Iris pigment epithelial cell (primary cell): ENCODE measurements at regions not wholly inside any gene's neighbourhood (a gene's known extent, or its start where the extent isn't known, plus 50 kb on each side); places are given as distances from the start of the nearest gene placed in this dataset.

Source experiments
- DNase-seq: peaks from one replicate; pipeline ENCODE4 v3.0.0-alpha.2; 2011; ENCODE audit warnings: low read depth

DNA sequence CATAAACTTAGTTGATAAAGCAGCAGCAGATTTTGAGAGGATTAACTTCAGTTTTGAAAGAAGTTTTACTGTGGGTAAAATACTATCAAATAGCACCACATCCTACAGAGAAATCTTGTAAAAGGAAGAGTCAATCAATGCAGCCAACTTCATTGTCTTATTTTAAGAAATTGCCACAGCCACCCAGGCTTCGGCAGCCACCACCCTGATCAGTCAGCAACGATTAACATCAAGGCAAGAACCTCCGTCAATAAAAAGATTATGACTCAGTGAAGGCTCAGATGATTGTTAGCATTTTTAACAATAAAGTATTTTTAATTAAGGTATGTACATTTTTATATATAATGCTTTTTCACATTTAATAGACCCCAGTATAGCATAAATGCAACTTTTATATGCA is 122.3 kb upstream of the NR4A3 start:
- DNase-seq: no peak

DNA sequence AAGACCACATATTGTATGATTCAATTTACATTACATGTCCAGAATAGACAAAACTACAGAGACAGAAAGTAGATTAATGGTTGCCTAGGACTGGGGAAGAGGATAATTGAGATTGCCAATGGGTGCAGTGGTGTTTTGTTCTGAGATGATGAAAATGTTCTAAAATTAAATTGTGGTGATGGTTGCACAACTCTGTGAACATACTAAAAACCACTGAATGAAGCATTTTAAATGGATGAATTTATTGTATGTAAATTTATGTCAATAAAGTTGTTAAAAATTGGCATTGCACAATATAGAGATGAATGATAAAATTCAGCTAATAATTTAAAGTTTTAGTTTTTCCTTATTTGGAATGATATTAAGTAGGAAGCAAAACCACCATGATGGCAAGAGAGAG is 109.5 kb upstream of the NR4A3 start:
- DNase-seq: no peak

DNA sequence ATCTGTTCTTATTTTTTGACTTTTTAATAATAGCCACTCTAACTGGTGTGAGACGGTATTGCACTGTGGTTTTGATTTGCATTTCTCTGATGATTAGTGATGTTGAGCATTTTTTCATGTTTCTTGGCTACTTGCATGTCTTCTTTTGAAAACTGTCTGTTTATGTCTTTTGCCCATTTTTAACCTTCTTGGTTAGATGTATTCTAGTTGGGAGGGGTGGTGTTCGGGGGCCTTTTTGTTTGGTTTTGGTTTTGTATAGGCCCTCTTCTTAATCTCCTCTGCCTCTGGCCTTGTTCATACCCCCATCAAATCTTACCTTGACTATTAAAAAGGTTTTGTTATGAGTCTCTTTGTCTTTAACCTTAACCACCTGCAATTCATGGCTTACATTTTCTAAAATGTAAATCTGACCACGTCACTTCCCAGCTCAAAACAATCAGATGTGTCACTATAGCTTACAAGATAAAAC is 107.8 kb upstream of the NR4A3 start:
- DNase-seq: no peak

DNA sequence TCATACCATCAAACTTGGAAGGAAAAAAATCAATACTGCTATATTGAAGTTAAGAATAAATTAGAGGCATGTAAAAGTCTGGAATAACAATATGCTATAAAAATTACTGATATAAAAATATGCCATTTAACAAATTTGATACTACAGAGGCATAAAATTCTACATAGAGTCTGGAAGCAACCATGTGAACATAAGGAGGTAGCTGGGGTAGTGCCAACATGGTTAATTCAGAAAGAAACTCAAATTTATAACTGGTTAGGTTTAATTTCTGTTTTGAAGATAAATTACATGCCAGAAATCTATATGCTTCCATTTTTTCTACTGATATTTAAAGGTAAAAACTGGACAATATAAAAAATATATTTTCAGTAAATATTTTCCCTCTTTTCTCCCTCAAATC is 103.1 kb upstream of the NR4A3 start:
- DNase-seq: no peak

DNA sequence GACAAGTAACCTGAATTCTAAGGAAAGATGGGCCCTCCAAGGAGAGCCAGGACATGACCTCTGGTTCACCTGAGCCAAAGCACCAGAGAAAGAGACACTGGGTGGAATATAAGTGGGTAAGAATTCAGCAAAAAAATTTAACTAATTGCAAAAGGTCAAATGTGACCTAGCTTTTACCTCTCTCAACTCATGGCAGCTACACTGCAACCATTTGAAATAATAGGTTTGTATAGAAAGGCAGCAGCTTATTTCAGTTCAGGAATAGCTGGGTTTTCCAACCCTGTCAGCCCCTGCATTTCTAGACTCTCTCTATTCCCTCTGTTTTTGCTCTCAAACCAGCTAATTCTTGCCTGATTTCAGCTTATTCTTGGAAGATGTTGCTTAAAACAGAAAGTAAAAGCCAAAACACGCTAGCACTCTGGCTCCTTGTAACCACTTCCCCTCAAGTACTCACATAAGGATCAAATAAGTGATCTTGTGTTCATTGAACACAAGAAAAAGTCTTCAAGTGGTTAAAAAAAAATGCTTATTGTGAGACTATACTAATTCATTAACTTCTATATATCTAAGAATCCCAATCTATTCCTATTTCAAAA is 101.1 kb upstream of the NR4A3 start:
- DNase-seq: peak; percentile 14

DNA sequence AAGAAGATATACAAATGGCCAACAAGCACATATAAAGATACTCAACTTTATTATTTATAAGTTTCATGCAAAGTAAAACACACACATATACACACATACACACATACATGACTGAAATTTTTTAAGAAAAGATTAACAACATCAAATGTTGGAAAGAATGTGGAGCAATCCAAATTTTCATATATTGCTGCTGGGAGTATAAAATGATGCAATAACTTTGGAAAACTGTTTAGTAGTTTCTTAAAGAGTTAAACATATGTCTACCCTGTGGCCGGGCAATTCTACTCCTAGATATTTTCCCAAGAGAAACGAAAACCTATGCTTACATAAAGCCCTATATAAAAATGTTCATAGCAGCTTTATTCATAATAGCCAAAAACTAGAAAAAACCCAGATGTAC is 99.8 kb upstream of the NR4A3 start:
- no peak for DNase-seq

DNA sequence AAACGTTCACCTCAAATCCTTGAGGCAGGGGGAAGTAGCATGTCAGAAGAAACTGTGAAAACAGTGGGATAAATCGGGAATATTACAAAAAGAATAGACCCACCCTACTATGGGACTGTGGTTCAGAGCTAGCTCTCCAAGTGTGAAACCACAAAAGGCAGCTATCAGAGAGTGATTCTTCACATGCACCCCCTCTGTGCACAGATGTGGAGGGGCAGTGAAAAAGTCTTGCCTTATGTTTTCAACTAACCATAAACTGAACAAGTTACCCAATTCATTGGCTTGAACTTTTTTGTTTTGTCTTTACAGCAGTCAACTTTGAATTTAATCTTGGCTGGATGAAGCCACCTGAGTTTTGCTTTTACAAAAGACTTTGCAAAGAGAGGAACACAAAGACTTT is 98.8 kb upstream of the NR4A3 start:
- DNase-seq: no peak

DNA sequence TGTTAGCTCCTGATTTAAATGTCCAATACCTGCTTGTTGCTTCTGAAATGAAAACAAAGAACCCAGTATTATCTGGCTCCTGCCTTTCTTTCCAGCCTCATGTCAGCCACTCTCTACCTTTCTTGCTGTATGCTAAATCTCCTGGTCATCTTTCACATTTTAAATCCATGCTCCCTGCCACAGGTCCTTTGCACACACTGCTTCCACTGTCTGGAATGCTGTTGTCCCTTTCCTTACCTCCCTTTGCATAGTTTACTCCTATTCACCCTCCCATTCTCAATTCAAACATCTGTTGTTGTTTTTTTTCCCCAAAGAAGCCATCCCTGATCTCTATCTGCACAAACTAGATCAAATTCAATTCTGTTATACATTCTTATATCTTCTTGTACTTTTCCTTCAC is 97.0 kb upstream of the NR4A3 start:
- no peak for DNase-seq

DNA sequence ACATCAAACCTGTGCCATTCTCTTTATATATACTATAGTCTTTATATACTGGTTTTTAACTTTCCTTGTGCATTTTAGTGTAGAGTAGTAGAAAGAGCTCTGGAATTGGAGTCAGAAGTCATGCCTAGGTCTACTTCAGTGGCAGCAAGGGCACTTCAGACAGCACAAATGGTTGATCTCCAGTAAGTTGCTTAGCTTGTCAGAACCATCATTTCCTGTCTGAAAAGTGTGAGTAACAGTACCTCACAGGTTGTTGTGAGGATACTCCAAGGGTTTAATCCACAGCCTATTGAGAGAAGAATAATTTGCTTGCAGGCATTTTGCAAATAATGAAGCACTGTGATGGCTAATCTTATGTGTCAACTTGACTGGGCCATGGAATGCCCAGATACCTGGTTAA is 95.8 kb upstream of the NR4A3 start:
- DNase-seq: no peak

DNA sequence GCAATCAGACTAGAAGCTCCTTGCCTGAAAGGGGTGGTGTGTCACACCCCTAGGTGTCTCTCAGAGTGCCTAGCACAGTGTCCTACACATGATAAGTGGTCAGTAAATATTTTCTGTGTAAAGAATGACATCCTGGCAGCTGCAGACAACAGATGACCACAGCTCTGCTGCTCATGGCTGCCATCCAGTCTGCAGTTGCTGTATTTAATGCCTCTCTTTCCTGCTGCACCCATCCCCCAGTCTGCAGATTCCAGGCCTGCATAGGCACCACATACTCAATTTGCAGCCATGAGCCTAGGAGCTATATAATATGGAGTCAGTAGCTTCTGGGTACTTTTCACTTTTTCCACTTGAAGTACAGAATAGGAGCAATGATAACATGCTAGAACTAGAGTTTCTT is 94.9 kb upstream of the NR4A3 start:
- DNase-seq: peak; percentile 1

DNA sequence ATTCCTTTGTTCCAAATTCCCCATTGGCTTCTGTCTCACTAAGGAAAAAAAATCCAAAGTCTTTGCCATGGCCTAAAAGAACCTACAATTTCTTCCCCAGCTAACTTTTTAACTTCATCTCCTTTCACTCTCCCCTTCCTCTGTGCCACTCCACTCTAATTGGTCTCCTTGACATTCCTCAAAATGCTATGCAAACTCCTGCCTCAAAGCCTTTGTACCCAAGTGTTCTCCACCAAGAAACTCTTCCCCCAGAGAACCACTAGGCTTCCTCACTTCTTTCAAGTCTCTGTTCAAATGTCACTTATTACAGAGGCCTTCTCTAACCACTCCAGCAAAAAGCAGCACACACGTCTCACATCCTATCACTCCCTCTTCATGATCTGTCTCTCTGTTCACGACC is 91.6 kb upstream of the NR4A3 start:
- DNase-seq: no peak

DNA sequence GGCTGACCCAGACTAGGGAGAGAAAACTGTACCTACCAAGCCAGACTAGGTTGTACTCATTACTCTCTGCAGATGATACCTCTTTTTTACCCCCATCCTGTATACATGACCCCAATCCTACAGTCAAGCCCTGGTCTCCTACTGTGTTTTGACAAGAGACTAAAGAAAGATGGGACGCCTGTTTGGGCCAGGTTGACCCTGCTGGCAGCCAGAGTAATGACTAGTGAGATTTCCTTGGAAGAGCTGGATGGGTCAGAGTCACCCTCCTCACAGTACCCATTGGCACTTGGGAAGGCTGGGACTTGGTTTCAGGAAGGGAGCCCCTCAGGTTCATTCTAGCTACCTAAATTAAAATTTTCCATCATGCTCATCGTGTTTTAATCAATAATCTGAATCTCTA is 89.7 kb upstream of the NR4A3 start:
- no peak for DNase-seq

DNA sequence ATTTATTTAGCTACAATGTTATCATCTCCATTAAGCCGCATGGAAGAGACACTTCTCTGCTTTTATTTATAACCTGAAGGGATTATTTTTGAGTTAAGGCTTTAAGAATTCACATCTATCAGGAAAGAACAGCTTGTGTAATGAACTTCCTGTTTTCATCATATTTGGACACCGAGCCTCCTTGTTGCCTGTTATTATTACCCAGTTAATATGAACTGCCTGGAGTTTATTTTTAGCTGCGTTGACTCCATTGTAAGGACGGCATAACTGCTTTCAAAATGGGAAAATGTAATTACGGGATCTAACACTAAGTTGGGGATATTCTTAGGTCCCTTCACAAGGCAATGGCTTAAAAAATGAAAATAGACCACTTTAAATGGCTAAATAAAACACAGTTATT is 89.0 kb upstream of the NR4A3 start:
- DNase-seq: peak; percentile 64

DNA sequence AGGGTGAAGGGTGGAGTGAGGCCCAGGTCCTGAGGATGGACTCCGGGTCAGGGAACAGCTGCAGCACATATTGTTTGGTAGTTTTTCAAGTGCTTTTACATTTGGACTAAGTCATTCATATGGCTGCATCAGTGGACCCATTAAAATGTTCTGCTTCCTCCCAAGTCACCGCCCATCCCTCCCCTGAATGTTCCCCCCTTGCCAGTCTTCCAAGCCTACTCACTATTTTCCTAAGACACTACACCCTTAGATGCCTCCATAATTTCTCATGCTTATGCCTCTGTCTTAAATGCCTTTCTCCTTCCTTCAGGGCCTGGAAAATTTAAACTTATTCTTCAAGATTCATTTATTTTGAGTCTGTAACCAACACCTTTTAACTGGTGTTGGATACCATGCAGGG is 86.6 kb upstream of the NR4A3 start:
- DNase-seq: no peak

DNA sequence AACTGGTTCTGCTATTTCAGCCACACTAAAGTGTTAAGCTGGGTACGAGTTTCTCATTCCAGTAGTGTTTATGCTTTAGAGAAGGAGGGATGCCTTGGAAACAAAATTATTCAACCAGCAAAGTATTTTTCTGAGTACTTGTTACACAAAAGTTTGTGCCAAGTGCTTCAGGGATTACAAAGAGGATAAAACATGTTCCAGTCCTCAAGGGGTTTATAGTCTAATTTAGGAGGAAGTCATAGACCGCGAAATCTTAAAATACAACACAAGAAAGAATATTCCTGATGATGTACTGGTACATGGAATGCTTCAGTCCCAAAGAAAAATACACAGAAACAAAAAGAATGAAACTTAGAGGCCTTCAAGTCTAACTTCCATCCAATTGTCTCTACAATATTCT is 85.4 kb upstream of the NR4A3 start:
- no peak for DNase-seq

DNA sequence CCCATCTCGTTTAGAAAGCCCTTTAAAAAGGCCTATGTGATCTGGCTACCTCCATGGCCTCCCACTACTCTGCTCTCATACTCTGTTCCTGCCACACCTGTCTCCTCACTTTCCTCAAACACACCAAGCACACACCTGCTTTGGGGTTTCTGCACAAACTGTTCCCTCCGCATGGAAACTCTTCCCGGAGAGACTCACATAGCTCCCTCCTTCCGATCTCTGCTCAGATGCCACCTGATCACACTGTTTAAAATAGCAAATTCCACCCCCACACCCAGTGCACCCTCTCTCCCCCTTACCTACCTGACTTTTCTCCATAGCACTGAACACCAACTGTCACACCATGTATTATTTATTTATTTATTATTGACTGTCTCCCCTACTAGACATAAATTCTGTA is 84.0 kb upstream of the NR4A3 start:
- DNase-seq: no peak

DNA sequence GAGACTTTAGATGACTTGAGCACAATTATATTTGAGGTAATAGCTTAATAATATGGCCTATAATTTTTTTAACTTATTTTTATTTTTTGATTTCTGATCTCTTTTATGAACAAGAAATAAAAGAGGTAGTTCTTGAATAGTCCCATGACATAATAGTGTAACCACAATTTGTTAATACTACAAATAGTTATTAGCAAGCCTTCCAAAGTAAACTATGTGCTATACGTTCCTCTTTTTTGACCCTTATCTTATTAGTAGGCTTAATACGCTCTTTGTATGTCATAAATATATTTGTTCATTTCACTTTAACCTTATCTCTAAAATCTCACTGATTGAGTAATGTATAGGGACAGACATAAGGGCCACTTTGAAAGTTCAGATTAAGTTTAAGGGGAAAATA is 78.7 kb upstream of the NR4A3 start:
- no peak for DNase-seq

DNA sequence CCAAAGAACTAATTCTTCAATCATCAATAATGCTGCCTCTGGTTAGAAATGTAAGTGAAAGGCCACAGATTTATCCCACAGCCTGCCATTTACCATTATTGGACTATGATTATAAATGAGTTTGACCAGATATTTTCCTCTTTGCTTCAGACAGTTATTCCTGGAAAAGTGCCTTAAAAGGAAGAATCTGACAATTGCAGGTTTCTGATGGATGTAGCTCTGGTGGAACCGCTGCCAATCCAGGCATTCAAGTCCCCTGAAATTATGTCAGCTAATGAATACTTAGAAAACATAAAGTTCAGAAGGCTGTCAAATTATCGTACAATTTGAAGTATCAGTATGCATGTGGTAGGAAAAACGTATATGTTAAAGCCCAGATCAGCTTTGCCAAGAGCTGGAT is 78.2 kb upstream of the NR4A3 start:
- DNase-seq: no peak

DNA sequence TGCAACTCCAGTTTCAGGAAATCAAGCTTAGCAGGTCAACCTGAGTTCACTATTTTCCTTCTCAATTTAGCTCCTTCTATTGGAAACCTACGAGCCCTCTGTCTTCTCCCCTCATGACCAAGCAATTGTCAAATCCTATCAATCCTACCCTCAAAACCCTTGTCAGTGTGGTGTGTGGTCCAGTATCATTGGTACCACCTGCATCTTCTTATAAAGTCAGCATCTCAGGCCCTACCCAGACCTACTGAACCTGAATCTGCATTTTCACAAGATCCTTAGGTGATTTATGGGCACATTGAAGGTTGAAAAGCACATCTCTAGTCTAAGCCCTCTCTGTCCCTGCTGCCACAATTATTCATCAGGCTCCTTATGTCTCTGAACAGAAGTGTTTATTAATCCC is 77.6 kb upstream of the NR4A3 start:
- DNase-seq: no peak

DNA sequence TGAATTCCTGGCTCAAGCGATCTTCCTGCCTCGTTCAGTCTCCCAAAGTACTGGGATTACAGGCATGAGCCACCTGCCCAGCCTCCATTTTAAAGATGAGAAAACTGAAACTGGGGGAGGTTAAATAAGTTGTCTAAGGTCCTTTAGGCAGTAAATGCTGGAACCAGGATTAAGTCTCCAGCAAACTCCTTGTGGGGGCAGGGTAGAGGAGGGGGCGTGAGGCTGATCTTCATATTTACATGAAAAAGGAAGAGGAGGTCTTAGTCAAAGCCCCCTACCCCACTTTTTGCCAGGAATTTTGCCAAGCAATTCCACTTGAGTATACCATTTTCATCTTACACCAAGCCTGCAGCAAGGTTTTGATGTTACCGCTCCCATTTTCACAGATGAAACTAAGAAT is 76.6 kb upstream of the NR4A3 start:
- no peak for DNase-seq

DNA sequence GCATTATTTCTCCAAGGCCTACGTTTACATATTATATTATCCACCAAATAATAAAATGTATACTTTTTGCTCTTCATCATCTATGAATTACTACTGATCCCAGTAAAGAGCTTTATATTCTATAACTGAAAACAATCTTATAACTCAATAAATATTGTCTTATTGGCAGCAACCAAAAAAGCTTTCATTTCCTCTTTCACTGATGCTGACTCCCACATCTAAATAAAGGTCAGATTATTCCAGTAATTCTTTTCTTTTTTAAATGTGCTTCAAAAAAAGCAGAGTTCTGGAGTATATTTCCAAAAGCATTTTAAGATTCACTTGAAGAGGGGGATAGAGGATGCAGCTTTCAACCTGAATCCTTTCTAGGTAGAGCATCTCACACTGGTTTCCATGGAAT is 75.3 kb upstream of the NR4A3 start:
- DNase-seq: no peak

DNA sequence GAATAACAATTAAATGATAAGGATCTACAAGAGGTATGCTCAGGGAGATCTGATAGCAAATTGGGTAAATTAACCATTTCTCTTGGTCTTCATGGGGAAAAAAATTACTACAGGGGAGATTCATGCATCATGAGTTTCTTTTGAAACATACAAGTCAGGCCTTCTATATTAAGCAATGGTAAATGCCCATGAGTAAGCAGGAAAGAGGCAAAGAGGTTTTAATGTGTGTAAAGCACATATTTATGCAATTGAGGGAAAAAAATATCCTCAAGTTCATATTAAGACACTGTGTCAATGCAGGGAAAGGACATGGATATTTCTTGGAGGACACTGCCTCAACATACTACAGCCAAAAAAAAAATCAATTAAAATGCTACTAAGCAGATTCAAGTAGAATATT is 73.4 kb upstream of the NR4A3 start:
- DNase-seq: peak; percentile 57

DNA sequence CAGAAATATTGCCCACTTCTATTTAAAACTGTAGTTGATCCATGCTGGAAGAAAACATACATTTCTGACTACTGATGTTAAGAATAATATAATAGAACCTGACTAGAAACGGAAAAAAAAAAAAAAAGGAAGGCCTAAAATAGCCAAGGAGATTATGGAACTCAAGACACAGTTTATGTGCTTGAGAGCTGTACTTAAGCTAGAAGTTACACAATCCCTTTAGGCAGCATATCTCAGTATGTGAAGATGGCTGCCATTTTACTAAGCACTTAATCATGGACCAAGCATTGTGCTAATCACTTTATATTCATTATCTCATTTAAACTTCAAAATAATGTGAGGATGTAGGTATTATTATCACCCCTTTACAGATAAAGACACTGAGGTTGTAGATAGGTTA is 73.0 kb upstream of the NR4A3 start:
- DNase-seq: peak; percentile 49

DNA sequence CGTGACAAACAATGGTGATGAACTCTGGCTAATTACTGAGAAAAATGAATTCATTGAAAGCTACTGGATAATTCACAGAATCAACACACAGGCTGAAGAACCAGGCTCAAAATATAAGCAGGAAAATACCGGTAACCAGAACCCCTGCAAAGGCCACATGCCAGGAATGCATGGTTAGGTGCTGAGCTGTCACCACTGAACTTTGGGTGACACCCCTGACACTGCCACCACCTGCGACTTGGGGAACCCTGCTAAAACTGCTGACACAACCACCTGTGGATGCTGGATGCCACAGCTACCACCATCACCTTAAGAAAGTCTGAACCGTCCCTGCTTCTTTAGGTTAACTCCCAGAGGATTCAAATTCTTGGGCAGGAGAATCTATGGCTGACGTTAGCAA is 72.0 kb upstream of the NR4A3 start:
- no peak for DNase-seq

DNA sequence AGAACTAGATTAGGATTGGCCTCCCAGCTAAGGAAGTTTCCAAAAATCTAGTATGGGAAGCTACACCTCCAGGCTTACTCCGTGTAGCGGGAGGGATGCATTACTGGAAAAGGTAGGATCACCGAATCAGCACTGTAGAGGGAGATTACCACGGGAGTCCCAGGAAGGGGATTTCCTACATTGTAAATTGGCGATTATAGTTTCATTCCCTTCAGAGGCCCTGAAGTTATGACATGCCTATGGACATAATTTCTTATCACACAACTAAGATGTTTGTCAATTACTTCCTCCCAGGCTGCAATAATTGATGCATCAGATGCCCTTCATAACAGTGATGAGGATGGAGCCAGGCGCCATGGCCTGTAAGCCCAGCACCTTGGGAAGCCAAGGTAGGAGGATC is 71.2 kb upstream of the NR4A3 start:
- no peak for DNase-seq
